Ovary (tissue), 3 donors: ENCODE measurements at regions not wholly inside any gene's neighbourhood (a gene's known extent, or its start where the extent isn't known, plus 50 kb on each side); places are given as distances from the start of the nearest gene placed in this dataset.

ENCODE experiments used
- EP300 ChIP-seq: sonication (generic); formaldehyde crosslinking; IDR thresholded peaks from one replicate; pipeline ENCODE4 v1.6.1; 2017; ENCODE audit warnings: antibody characterized with exemption
- POLR2A ChIP-seq: fragments of 450-650 bp; IDR thresholded peaks from one replicate; pipeline ENCODE4 v1.6.1; 2017; ENCODE audit warnings: antibody characterized with exemption, mild to moderate bottlenecking, moderate library complexity
- TF ChIP-seq, protein P1 (sequence below), 3 donors: fragments of 450-650 bp in 2 of 3; fragments of 200-600 bp in 1 of 3; IDR thresholded peaks; one replicate each; pipeline versions ENCODE4 v1.5.1 to v1.8.0; 2016 to 2022; ENCODE audit warnings: antibody characterized with exemption in 3 of 3, mild to moderate bottlenecking in 1 of 3
- donor health status: DM: no; HTN: no; CAD: no.

DNA sequence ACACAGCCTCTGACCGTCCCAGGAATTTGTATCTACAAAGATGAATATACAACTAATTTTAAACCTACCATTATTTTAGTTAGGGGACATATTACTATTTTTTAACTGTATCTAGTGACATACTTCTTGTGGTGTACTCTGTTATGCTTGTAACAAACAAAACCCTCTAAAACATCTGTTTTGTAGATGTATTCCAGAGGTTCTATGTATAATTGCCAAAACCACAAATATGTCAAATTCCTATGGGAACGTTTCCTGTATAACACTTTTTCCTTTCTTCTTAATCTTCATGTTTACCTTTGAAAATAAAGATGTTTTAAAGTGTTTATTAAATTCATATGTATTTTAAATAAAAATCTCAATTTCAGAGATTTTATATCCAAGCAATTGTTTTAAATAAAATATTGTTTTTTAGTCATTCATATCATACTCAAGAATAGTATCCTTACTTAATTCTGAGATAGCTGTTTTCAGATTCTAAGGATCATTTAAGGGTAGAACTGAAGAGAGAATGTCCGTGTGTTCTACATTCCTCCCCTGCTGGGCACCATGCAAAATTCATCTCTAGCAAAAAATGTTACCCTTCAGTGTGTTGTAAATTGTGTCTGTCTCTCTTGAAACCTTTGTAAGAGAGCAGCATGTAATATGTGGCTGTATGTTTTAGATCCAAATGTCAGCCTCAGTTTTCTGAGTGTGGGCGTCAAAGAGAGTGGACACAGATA, 1327.7 kb downstream of the EFNB2 start:
- TF ChIP-seq, protein P1, sequence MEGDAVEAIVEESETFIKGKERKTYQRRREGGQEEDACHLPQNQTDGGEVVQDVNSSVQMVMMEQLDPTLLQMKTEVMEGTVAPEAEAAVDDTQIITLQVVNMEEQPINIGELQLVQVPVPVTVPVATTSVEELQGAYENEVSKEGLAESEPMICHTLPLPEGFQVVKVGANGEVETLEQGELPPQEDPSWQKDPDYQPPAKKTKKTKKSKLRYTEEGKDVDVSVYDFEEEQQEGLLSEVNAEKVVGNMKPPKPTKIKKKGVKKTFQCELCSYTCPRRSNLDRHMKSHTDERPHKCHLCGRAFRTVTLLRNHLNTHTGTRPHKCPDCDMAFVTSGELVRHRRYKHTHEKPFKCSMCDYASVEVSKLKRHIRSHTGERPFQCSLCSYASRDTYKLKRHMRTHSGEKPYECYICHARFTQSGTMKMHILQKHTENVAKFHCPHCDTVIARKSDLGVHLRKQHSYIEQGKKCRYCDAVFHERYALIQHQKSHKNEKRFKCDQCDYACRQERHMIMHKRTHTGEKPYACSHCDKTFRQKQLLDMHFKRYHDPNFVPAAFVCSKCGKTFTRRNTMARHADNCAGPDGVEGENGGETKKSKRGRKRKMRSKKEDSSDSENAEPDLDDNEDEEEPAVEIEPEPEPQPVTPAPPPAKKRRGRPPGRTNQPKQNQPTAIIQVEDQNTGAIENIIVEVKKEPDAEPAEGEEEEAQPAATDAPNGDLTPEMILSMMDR (IDR thresholded peaks at IDR 0.05): no peak
- TF ChIP-seq POLR2A (no peak), EP300 (no peak)
